IMR-90 (cell line): ENCODE measurements at regions not wholly inside any gene's neighbourhood (a gene's known extent, or its start where the extent isn't known, plus 50 kb on each side); places are given as distances from the start of the nearest gene placed in this dataset.
A peak's percentile ranks its signal among the peaks of the same experiment; 100 is the strongest.

ENCODE experiments used
- ATAC-seq: fragments of 200-7000 bp; cut with Tn5 transposase; 2 replicates; pipeline ENCODE4 v1.9.1; 2020; ENCODE audit warnings: low read depth, mild to moderate bottlenecking, moderate library complexity
- BruUV-seq: library from RNA; stranded (reverse); fragments of 400-500 nt; replicated peaks from 2 replicates; lab custom pipeline; 2021; lab: Mats Ljungman, UMichigan
- CTCF ChIA-PET: fragments of 300-600 bp; formaldehyde crosslinking; extraction: SDS; loops from one replicate; lab custom pipeline; 2021; ENCODE audit warnings: antibody characterized with exemption; lab: Yijun Ruan, JAX
- POLR2A ChIA-PET: fragments of 300-600 bp; sonication (Branson Sonifier 250); formaldehyde crosslinking; loops from one replicate; lab custom pipeline; 2022; ENCODE audit warnings: antibody characterized with exemption; ENCODE audit not compliant: unreplicated experiment; lab: Charles Lee
- DNase-seq: peaks from one replicate; pipeline ENCODE4 v3.0.0; 2013
- H2AFZ ChIP-seq: replicated peaks from 2 replicates; pipeline ENCODE3; 2013; ENCODE audit warnings: low read length, mild to moderate bottlenecking; ENCODE audit not compliant: poor library complexity
- H2AK5ac ChIP-seq: 2 replicates; pipeline ENCODE4 v1.6.1; 2013; ENCODE audit warnings: low read depth, low read length, inconsistent platforms
- H2AK9ac ChIP-seq: replicated peaks from 2 replicates; pipeline ENCODE3; 2013; ENCODE audit warnings: mild to moderate bottlenecking, low read depth, low read length, moderate library complexity; ENCODE audit not compliant: poor library complexity
- H2BK120ac ChIP-seq: 2 replicates; pipeline ENCODE4 v1.6.1; 2013; ENCODE audit warnings: low read depth, low read length, inconsistent platforms
- H2BK15ac ChIP-seq: 3 replicates; pipeline ENCODE4 v1.6.1; 2013; ENCODE audit warnings: low read depth, low read length, inconsistent platforms
- H2BK20ac ChIP-seq: 2 replicates; pipeline ENCODE4 v1.6.1; 2013; ENCODE audit warnings: low read depth, mild to moderate bottlenecking, inconsistent platforms, low read length, moderate library complexity
- H2BK5ac ChIP-seq: 2 replicates; pipeline ENCODE4 v1.6.1; 2013; ENCODE audit warnings: mild to moderate bottlenecking, low read depth, low read length, inconsistent platforms; ENCODE audit not compliant: poor library complexity, severe bottlenecking
- H3K14ac ChIP-seq: replicated peaks from 2 replicates; pipeline ENCODE4 v1.6.1; 2013; ENCODE audit warnings: low read depth, low read length, inconsistent platforms
- H3K18ac ChIP-seq: 2 replicates; pipeline ENCODE4 v1.6.1; 2013; ENCODE audit warnings: low read depth, low read length, control low read depth
- H3K23ac ChIP-seq: 2 replicates; pipeline ENCODE4 v1.6.1; 2013; ENCODE audit warnings: low read depth, low read length, inconsistent platforms
- H3K27ac ChIP-seq: 2 replicates; pipeline ENCODE4 v1.5.1; 2013; ENCODE audit warnings: mild to moderate bottlenecking, control low read depth, low read length; ENCODE audit not compliant: insufficient read depth
- H3K27me3 ChIP-seq: 2 replicates; pipeline ENCODE4 v1.6.1; 2013; ENCODE audit warnings: low read length; ENCODE audit not compliant: control insufficient read depth, insufficient read depth
- H3K36me3 ChIP-seq: 2 replicates; pipeline ENCODE4 v1.6.1; 2013; ENCODE audit warnings: low read length, mixed read lengths; ENCODE audit not compliant: control insufficient read depth, insufficient read depth
- H3K4ac ChIP-seq: 2 replicates; pipeline ENCODE4 v1.6.1; 2013; ENCODE audit warnings: low read depth, low read length, inconsistent platforms
- H3K4me1 ChIP-seq: 2 replicates; pipeline ENCODE4 v1.6.1; 2013; ENCODE audit warnings: low read length, mixed read lengths; ENCODE audit not compliant: control insufficient read depth, insufficient read depth
- H3K4me2 ChIP-seq: 2 replicates; pipeline ENCODE4 v1.6.1; 2013; ENCODE audit warnings: low read depth, mild to moderate bottlenecking, control low read depth, low read length, moderate library complexity
- H3K4me3 ChIP-seq: 2 replicates; pipeline ENCODE4 v1.5.1; 2013; ENCODE audit warnings: low read depth, mild to moderate bottlenecking, control low read depth, low read length, moderate library complexity; ENCODE audit not compliant: insufficient read depth
- H3K56ac ChIP-seq: 2 replicates; pipeline ENCODE4 v1.6.1; 2013; ENCODE audit warnings: low read length, inconsistent platforms; ENCODE audit not compliant: insufficient read depth; ENCODE audit errors: extremely low read depth
- H3K79me1 ChIP-seq, 2 experiments: 2 replicates each; pipeline ENCODE4 v1.6.1; 2013; ENCODE audit warnings: low read length in 2 of 2, inconsistent platforms in 1 of 2, low read depth in 1 of 2
- H3K9ac ChIP-seq: 2 replicates; pipeline ENCODE4 v1.6.1; 2013; ENCODE audit warnings: low read depth, low read length, control low read depth
- H3K9me1 ChIP-seq: 2 replicates; pipeline ENCODE4 v1.6.1; 2013; ENCODE audit warnings: low read length, inconsistent platforms; ENCODE audit not compliant: insufficient read depth
- H3K9me3 ChIP-seq: 2 replicates; pipeline ENCODE4 v1.6.1; 2013; ENCODE audit warnings: low read length; ENCODE audit not compliant: control insufficient read depth, insufficient read depth
- H4K20me1 ChIP-seq: 2 replicates; pipeline ENCODE4 v1.6.1; 2013; ENCODE audit warnings: low read length, inconsistent platforms; ENCODE audit not compliant: insufficient read depth
- H4K5ac ChIP-seq: 2 replicates; pipeline ENCODE4 v1.6.1; 2013; ENCODE audit warnings: mild to moderate bottlenecking, low read depth, low read length, control low read depth
- H4K8ac ChIP-seq, 2 experiments: 2 replicates each; pipeline ENCODE4 v1.6.1; 2013; ENCODE audit warnings: low read depth in 2 of 2, low read length in 2 of 2, control low read depth in 1 of 2, inconsistent platforms in 1 of 2
- H4K91ac ChIP-seq: 2 replicates; pipeline ENCODE4 v1.6.1; 2013; ENCODE audit warnings: low read depth, low read length, inconsistent platforms; ENCODE audit not compliant: insufficient read depth
- CEBPB ChIP-seq: IDR thresholded peaks from 2 replicates; pipeline ENCODE4 v1.6.1; 2012; ENCODE audit warnings: low read depth, low read length, improper control_type of control experiment
- MAFK ChIP-seq: IDR thresholded peaks from 2 replicates; pipeline ENCODE4 v1.6.1; 2012; ENCODE audit warnings: low read depth, low read length, improper control_type of control experiment
- NFE2L2 ChIP-seq: fragments of 150-350 bp; IDR thresholded peaks from 2 replicates; pipeline ENCODE4 v1.6.1; 2016; ENCODE audit warnings: low read depth, mild to moderate bottlenecking, low read length
- SMC3 ChIP-seq: fragments of 150-350 bp; IDR thresholded peaks from 2 replicates; pipeline ENCODE4 v1.6.1; 2016; ENCODE audit warnings: low read depth, mild to moderate bottlenecking, antibody characterized with exemption, low read length, moderate library complexity
- USF2 ChIP-seq: fragments of 150-350 bp; IDR thresholded peaks from 2 replicates; pipeline ENCODE4 v1.6.1; 2017; ENCODE audit warnings: mild to moderate bottlenecking, antibody characterized with exemption, low read length, low read depth
- WGBS, 2 experiments: methylation state at CpG; one replicate each; pipeline versions ENCODE4 v1.1.5 to v1.1.7; 2013; ENCODE audit warnings: missing lambda C conversion rate in 2 of 2; ENCODE audit not compliant: insufficient read length in 1 of 2; ENCODE audit errors: extremely low coverage in 2 of 2; 5-methylcytosine and 5-hydroxymethylcytosine counted together
- dilution Hi-C: fragments of 300-500 bp; cut with HindIII; formaldehyde crosslinking; loops from one replicate; pipeline ENCODE4 v1.14.3; 2018; ENCODE audit warnings: low sequenced_read_pairs; ENCODE audit not compliant: unreplicated experiment
- in situ Hi-C: fragments of 300-500 bp; cut with MboI; formaldehyde crosslinking; loops from 3 replicates; pipeline ENCODE4 v1.14.3; 2019; ENCODE audit warnings: low sequenced_read_pairs, inconsistent platforms, mixed read lengths
- intact Hi-C: fragments of 100-400 bp; cut with micrococcal nuclease; formaldehyde crosslinking; loops from 2 replicates; pipeline ENCODE4 v1.10.0; 2022

DNA sequence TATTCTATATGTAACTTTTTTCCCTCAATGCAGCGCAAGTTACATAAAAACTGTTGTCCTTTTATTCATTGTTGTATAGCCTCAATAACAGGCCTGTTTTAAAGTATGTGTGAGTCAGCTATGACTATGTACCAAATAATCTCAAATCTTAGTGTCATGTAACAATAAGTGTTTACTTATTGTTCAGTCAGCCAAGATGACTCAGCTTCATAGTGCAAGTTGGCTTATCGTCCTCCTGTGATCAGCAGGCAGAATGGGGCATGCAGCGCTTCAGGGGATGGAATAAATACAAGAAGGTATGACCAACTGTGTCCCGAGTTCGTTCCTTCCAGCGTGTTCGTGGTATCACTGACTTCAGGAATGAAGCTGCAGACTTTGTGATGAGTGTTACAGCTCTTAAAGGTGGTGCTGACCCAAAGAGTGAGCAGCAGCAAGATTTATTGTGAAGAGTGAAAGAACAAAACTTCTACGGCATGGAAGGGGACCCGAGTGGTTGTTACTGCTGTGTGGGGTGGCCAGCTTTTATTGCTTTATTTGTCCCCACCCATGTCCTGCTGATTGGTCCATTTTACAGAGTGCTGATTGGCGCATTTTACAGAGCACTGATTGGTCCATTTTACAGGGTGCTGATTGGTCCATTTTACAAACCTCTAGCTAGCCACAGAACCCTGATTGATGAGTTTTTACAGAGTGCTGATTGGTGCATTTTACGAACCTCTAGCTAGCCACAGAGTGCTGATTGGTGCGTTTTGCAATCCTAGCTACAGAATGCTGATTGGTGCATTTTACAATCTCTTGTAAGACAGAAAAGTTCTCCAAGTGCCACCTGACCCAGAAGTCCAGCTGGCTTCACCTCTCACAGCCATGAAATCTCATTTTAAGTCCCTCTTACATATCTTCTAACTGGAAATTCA lies 1016.0 kb downstream of the MCTP2 start (continued):
- TF ChIP-seq CEBPB (peak; percentile 43; the same call in 1 of the 2 replicates), SMC3 (no peak)

- Histone ChIP-seq H3K9me3 (no peaks in the 10 kb centered on the region), H3K4me1 (peaks cover 5% of the 10 kb centered on the region), H4K8ac (no peak overlapping the region), H2BK5ac (no peak overlapping the region), H2AK5ac (no peak overlapping the region), H3K4me3 (no peak overlapping the region), H3K23ac (no peak overlapping the region), H4K5ac (no peak overlapping the region), H3K79me1 (no peaks in the 10 kb centered on the region), H3K9me1 (peaks cover 5% of the 10 kb centered on the region), H3K56ac (no peak overlapping the region), H3K14ac (no peak overlapping the region), H3K4me2 (no peak overlapping the region), H3K9ac (no peak overlapping the region), H2BK15ac (no peak overlapping the region), H3K4ac (no peak overlapping the region), H3K27me3 (no peaks in the 10 kb centered on the region), H2BK120ac (no peak overlapping the region), H2AFZ (no peak overlapping the region), H3K27ac (no peak overlapping the region), H4K20me1 (no peaks in the 10 kb centered on the region), H2AK9ac (no peak overlapping the region), H4K91ac (no peak overlapping the region), H3K36me3 (no peaks in the 10 kb centered on the region), H3K18ac (no peak overlapping the region), H2BK20ac (no peak overlapping the region)
- BruUV-seq, result no TSS peak
- intact Hi-C loops, result no loop called here
- CTCF ChIA-PET, result interaction anchor here (0.6 to 1.1 kb wide), 2 partner anchors 39 to 1077 kb away, joined by 3 read pairs; no protein-coding TSS in a partner anchor
- TF ChIP-seq MAFK, result peak; percentile 46; the same call in 1 of the 2 replicates
- no peak for TF ChIP-seq USF2
- no peak for TF ChIP-seq NFE2L2
- DNase-seq (no peak), ATAC-seq (no peak)
- WGBS, 2 experiments, result no CpG with 5 or more reads among the region's 4 CpGs
- POLR2A ChIA-PET, result interaction anchor here (0.6 kb wide), 1 partner anchor 869 kb away, joined by 3 read pairs; no protein-coding TSS in a partner anchor
- in situ Hi-C loops, result no loop called here
- dilution Hi-C loops, result no loop called here
Measured at GRCh38 chr15:95249524-95249923, 1018.2 kb downstream of the MCTP2 start.
